ENCODE measurements at regions not wholly inside any gene's neighbourhood (a gene's known extent, or its start where the extent isn't known, plus 50 kb on each side); places are given as distances from the start of the nearest gene placed in this dataset.

DNA sequence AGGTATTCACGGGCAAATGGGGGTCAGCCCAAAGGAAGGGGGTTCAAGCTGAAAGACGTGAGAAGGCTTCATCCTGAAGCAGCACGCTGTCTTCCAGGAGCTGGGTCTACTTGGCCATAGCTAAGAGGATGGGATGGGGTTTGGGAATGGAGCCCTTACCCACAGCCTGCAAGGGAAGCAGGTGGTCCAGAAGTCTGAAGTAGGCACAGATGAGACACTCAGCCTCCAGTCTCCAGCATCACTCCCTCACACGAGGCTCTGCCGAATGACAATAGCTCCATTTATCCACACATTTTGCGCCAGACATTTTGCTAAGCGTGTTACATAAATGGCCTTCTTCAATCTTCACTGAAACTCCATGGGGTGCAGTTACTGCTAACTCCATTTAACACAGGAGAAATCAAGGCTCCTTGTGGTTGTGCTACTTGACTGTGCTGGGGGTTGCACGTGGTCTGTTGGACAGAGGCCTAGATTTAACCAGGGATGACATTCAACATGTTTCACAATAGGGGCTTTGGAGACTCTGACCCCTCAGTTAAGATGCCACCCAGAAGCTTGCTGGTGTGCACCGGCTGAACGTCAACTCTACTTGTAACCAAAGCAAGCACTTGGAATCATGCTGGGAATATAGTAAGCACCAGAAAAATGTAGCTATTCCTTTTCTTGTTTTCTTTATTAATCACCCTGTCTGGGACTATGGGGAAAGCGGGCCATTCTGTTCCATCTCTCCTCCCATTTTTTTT, 85.3 kb downstream of the FAM241B start:
- TF ChIP-seq, protein P1, sequence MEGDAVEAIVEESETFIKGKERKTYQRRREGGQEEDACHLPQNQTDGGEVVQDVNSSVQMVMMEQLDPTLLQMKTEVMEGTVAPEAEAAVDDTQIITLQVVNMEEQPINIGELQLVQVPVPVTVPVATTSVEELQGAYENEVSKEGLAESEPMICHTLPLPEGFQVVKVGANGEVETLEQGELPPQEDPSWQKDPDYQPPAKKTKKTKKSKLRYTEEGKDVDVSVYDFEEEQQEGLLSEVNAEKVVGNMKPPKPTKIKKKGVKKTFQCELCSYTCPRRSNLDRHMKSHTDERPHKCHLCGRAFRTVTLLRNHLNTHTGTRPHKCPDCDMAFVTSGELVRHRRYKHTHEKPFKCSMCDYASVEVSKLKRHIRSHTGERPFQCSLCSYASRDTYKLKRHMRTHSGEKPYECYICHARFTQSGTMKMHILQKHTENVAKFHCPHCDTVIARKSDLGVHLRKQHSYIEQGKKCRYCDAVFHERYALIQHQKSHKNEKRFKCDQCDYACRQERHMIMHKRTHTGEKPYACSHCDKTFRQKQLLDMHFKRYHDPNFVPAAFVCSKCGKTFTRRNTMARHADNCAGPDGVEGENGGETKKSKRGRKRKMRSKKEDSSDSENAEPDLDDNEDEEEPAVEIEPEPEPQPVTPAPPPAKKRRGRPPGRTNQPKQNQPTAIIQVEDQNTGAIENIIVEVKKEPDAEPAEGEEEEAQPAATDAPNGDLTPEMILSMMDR (IDR thresholded peaks at IDR 0.05; ENCODE audit: insufficient read depth, low read length), result no peak
- no peak for TF ChIP-seq GABPA (IDR thresholded peaks at IDR 0.05; ENCODE audit: low read depth)
